ENCODE measurements at regions not wholly inside any gene's neighbourhood (a gene's known extent, or its start where the extent isn't known, plus 50 kb on each side); places are given as distances from the start of the nearest gene placed in this dataset.

GRCh38 chr12:60872850-60873713 is 1277.3 kb downstream of the SLC16A7 start:
- TF ChIP-seq CTCF (conservative IDR thresholded peaks at IDR 0.05; ENCODE audit: low read length): no peak
- DNase-seq (ENCODE audit: low read depth): no peak
- no peak overlapping the region for H3K4me3 ChIP-seq (ENCODE audit: low read length)

GRCh38 chr12:60874091-60874490 is 1278.3 kb downstream of the SLC16A7 start:
- H3K4me3 ChIP-seq (ENCODE audit: low read length): no peak overlapping the region
- no peak for DNase-seq (ENCODE audit: low read depth)
- no peak for TF ChIP-seq CTCF (conservative IDR thresholded peaks at IDR 0.05; ENCODE audit: low read length)

- no peak overlapping the region for H3K4me3 ChIP-seq (ENCODE audit: low read length)
- TF ChIP-seq CTCF (conservative IDR thresholded peaks at IDR 0.05; ENCODE audit: low read length): no peak
- no peak for DNase-seq (ENCODE audit: low read depth)
Measured at GRCh38 chr12:60920841-60921495, 1325.1 kb downstream of the SLC16A7 start.

- TF ChIP-seq CTCF (conservative IDR thresholded peaks at IDR 0.05; ENCODE audit: low read length): no peak
- no peak for DNase-seq (ENCODE audit: low read depth)
- H3K4me3 ChIP-seq (ENCODE audit: low read length): no peak overlapping the region
Measured at GRCh38 chr12:60921541-60921940, 1325.7 kb downstream of the SLC16A7 start.

- no peak for DNase-seq (ENCODE audit: low read depth)
- TF ChIP-seq CTCF (conservative IDR thresholded peaks at IDR 0.05; ENCODE audit: low read length): no peak
- H3K4me3 ChIP-seq (ENCODE audit: low read length): no peak overlapping the region
Measured at GRCh38 chr12:60926256-60926655, 1330.4 kb downstream of the SLC16A7 start.

- DNase-seq (ENCODE audit: low read depth): no peak
- no peak for TF ChIP-seq CTCF (conservative IDR thresholded peaks at IDR 0.05; ENCODE audit: low read length)
- H3K4me3 ChIP-seq (ENCODE audit: low read length): no peak overlapping the region
Measured at GRCh38 chr12:60930151-60930550, 1330.1 kb upstream of the USP15 start.
